Activated CD8-positive, alpha-beta memory T cell treated with anti-CD3 and anti-CD28 coated beads, Interleukin-2, amount 50 U/mL, for 24 hours (primary cell): ENCODE measurements at regions not wholly inside any gene's neighbourhood (a gene's known extent, or its start where the extent isn't known, plus 50 kb on each side); places are given as distances from the start of the nearest gene placed in this dataset.

Experiments
- DNase-seq: peaks from one replicate; pipeline ENCODE4 v3.0.0-alpha.2; 2020; ENCODE audit errors: extremely low read depth

GRCh38 chr7:156069891-156070290 is 257.6 kb upstream of the SHH start:
- no peak for DNase-seq

GRCh38 chr7:156067156-156067555 is 254.9 kb upstream of the SHH start:
- DNase-seq: no peak

- no peak for DNase-seq
Observed at GRCh38 chr7:156065400-156065799, 253.1 kb upstream of the SHH start.

GRCh38 chr7:156064971-156065386 is 252.7 kb upstream of the SHH start:
- DNase-seq: no peak

GRCh38 chr7:156063241-156063810 is 251.1 kb upstream of the SHH start:
- no peak for DNase-seq

- DNase-seq: no peak
Observed at GRCh38 chr7:156062286-156062685, 250.0 kb upstream of the SHH start.

- no peak for DNase-seq
Observed at GRCh38 chr7:156061689-156062255, 249.5 kb upstream of the SHH start.

GRCh38 chr7:156060925-156061324 is 248.7 kb upstream of the SHH start:
- no peak for DNase-seq

- DNase-seq: no peak
Observed at GRCh38 chr7:156059369-156059768, 247.1 kb upstream of the SHH start.

GRCh38 chr7:156058248-156058647 is 246.0 kb upstream of the SHH start:
- no peak for DNase-seq

GRCh38 chr7:156056534-156056933 is 244.3 kb upstream of the SHH start:
- DNase-seq: no peak

- DNase-seq: no peak
Observed at GRCh38 chr7:156055206-156055822, 243.1 kb upstream of the SHH start.

- no peak for DNase-seq
Observed at GRCh38 chr7:156051884-156052283, 239.6 kb upstream of the SHH start.

GRCh38 chr7:156050636-156051569 is 238.6 kb upstream of the SHH start:
- no peak for DNase-seq

- DNase-seq: no peak
Observed at GRCh38 chr7:156049366-156049765, 237.1 kb upstream of the SHH start.

- DNase-seq: no peak
Observed at GRCh38 chr7:156046031-156046560, 233.8 kb upstream of the SHH start.

- no peak for DNase-seq
Observed at GRCh38 chr7:156043416-156044178, 231.3 kb upstream of the SHH start.

- DNase-seq: no peak
Observed at GRCh38 chr7:156041398-156041797, 229.1 kb upstream of the SHH start.

GRCh38 chr7:156039971-156040677 is 227.9 kb upstream of the SHH start:
- no peak for DNase-seq

GRCh38 chr7:156039194-156039593 is 226.9 kb upstream of the SHH start:
- no peak for DNase-seq

- DNase-seq: no peak
Observed at GRCh38 chr7:156038345-156038744, 226.1 kb upstream of the SHH start.
